ENCODE measurements at regions not wholly inside any gene's neighbourhood (a gene's known extent, or its start where the extent isn't known, plus 50 kb on each side); places are given as distances from the start of the nearest gene placed in this dataset.

DNA sequence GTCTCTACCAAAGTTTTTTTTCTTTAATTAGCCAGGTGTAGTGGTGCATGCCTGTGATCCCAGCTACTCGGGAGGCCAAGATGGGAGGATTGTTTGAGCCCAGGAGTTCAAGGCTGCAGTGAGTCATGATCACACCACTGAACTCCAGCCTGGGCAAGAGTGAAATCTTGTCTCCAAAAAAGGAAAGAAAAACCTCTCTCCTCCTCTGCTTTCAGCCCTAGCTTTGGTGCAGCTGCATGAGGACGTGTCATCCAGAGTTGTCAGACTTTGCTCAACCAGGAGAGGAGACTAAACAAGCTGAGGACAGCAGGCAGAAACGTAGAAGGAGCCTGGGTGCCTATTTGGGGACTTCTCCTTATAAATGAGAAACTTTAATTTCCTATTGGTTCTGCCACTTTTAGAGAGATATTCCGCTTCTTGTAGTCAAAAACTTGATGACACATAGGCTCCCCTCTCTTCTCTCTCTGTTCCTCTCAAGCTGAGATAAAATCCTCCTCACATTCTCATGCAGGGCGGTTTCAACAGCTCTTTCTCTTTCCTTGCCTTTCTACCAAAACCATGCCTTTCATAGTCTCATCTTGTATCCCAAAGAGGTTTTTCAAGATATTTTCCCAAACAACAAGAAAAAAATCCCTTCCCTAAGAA, 205.4 kb downstream of the ARHGAP12 start:
- TF ChIP-seq EP300 (IDR thresholded peaks at IDR 0.05) (no peak), POLR2A (IDR thresholded peaks at IDR 0.05) (no peak), POLR2AphosphoS5 (IDR thresholded peaks at IDR 0.05) (no peak)
- TF ChIP-seq, protein P1, sequence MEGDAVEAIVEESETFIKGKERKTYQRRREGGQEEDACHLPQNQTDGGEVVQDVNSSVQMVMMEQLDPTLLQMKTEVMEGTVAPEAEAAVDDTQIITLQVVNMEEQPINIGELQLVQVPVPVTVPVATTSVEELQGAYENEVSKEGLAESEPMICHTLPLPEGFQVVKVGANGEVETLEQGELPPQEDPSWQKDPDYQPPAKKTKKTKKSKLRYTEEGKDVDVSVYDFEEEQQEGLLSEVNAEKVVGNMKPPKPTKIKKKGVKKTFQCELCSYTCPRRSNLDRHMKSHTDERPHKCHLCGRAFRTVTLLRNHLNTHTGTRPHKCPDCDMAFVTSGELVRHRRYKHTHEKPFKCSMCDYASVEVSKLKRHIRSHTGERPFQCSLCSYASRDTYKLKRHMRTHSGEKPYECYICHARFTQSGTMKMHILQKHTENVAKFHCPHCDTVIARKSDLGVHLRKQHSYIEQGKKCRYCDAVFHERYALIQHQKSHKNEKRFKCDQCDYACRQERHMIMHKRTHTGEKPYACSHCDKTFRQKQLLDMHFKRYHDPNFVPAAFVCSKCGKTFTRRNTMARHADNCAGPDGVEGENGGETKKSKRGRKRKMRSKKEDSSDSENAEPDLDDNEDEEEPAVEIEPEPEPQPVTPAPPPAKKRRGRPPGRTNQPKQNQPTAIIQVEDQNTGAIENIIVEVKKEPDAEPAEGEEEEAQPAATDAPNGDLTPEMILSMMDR (IDR thresholded peaks at IDR 0.05), result no peak

All from gastroesophageal sphincter (tissue), 3 donors.